GM23338 (cell line): ENCODE measurements at regions not wholly inside any gene's neighbourhood (a gene's known extent, or its start where the extent isn't known, plus 50 kb on each side); places are given as distances from the start of the nearest gene placed in this dataset.

ENCODE experiments used
- ATAC-seq: fragments of 200-7000 bp; cut with Tn5 transposase; 3 replicates; pipeline ENCODE4 v1.9.1; 2020
- DNase-seq: peaks from one replicate; pipeline ENCODE4 v3.0.0-alpha.2; 2015; ENCODE audit warnings: low spot score
- H2AFZ ChIP-seq: fragments of 200-600 bp; sonication (generic); 2 replicates; pipeline ENCODE4 v1.8.0; 2016; ENCODE audit warnings: antibody characterized with exemption, mild to moderate bottlenecking, moderate library complexity
- H3F3A ChIP-seq: fragments of 200-600 bp; sonication (generic); replicated peaks from 2 replicates; pipeline ENCODE4 v1.8.0; 2017; ENCODE audit warnings: antibody characterized with exemption, mixed run types, low read depth
- H3K27ac ChIP-seq: fragments of 200-600 bp; sonication (generic); 2 replicates; pipeline ENCODE4 v1.6.1; 2016; ENCODE audit warnings: low read depth
- H3K27me3 ChIP-seq: fragments of 200-600 bp; sonication (generic); 2 replicates; pipeline ENCODE4 v1.8.0; 2016; ENCODE audit warnings: mild to moderate bottlenecking, mixed run types, moderate library complexity; ENCODE audit not compliant: insufficient read depth
- H3K36me3 ChIP-seq: fragments of 200-600 bp; sonication (generic); 2 replicates; pipeline ENCODE4 v1.8.0; 2016; ENCODE audit warnings: mild to moderate bottlenecking; ENCODE audit not compliant: insufficient read depth
- H3K4me1 ChIP-seq: fragments of 200-600 bp; sonication (generic); 2 replicates; pipeline ENCODE4 v1.8.0; 2016; ENCODE audit warnings: mild to moderate bottlenecking, moderate library complexity; ENCODE audit not compliant: insufficient read depth
- H3K4me2 ChIP-seq: fragments of 200-600 bp; sonication (generic); 2 replicates; pipeline ENCODE4 v1.7.1; 2017; ENCODE audit warnings: mixed run types
- H3K4me3 ChIP-seq: fragments of 200-600 bp; sonication (generic); 2 replicates; pipeline ENCODE4 v1.6.1; 2016; ENCODE audit warnings: mixed run types
- H3K79me2 ChIP-seq: fragments of 200-600 bp; sonication (generic); replicated peaks from 2 replicates; pipeline ENCODE4 v1.8.0; 2017; ENCODE audit warnings: mild to moderate bottlenecking; ENCODE audit not compliant: insufficient read depth
- H3K9me2 ChIP-seq: fragments of 200-600 bp; sonication (generic); 2 replicates; pipeline ENCODE4 v1.8.0; 2017; ENCODE audit not compliant: insufficient read depth
- H4K20me1 ChIP-seq: fragments of 200-600 bp; sonication (generic); replicated peaks from 2 replicates; pipeline ENCODE4 v1.8.0; 2017; ENCODE audit warnings: mild to moderate bottlenecking; ENCODE audit not compliant: insufficient read depth
- H3K27ac Mint-ChIP-seq: 2 replicates; pipeline ENCODE4 v1.8.0; 2020; ENCODE audit warnings: inconsistent platforms, mild to moderate bottlenecking, moderate library complexity, mixed read lengths
- H3K27me3 Mint-ChIP-seq: 3 replicates; pipeline ENCODE4 v1.8.0; 2022; ENCODE audit warnings: low read depth, mild to moderate bottlenecking, moderate library complexity, mixed read lengths, inconsistent platforms; ENCODE audit not compliant: insufficient read depth, poor library complexity
- H3K36me3 Mint-ChIP-seq: 3 replicates; pipeline ENCODE4 v1.8.0; 2021; ENCODE audit warnings: low read depth, mild to moderate bottlenecking, inconsistent platforms, moderate library complexity, mixed read lengths
- H3K4me1 Mint-ChIP-seq: 3 replicates; pipeline ENCODE4 v1.8.0; 2020; ENCODE audit warnings: mild to moderate bottlenecking, inconsistent platforms, mixed read lengths
- H3K4me3 Mint-ChIP-seq: 3 replicates; pipeline ENCODE4 v1.8.0; 2021; ENCODE audit warnings: moderate library complexity, mild to moderate bottlenecking, inconsistent platforms, mixed read lengths
- H3K9me3 Mint-ChIP-seq: 3 replicates; pipeline ENCODE4 v1.8.0; 2020; ENCODE audit warnings: moderate library complexity, mild to moderate bottlenecking, inconsistent platforms, mixed read lengths
- CREB1 ChIP-seq: fragments of 250-450 bp; sonication (Bioruptor Pico); IDR thresholded peaks from 2 replicates; pipeline ENCODE4 v1.5.0; 2020; ENCODE audit warnings: low read depth, mild to moderate bottlenecking, moderate library complexity
- EZH2 ChIP-seq: fragments of 200-600 bp; sonication (generic); IDR thresholded peaks from one replicate; pipeline ENCODE4 v1.8.0; 2017; ENCODE audit warnings: antibody characterized with exemption, mild to moderate bottlenecking, low read depth; ENCODE audit not compliant: unreplicated experiment
- EZH2phosphoT487 ChIP-seq: fragments of 200-600 bp; sonication (generic); IDR thresholded peaks from one replicate; pipeline ENCODE4 v1.8.1; 2018; ENCODE audit warnings: antibody characterized with exemption; ENCODE audit not compliant: unreplicated experiment
- JUNB ChIP-seq: IDR thresholded peaks from one replicate; pipeline ENCODE4 v1.6.1; 2016; ENCODE audit warnings: antibody characterized with exemption; ENCODE audit not compliant: unreplicated experiment
- NANOG ChIP-seq: IDR thresholded peaks from 2 replicates; pipeline ENCODE4 v1.6.1; 2016; ENCODE audit warnings: antibody characterized with exemption, borderline replicate concordance
- POLR2AphosphoS5 ChIP-seq: IDR thresholded peaks from 2 replicates; pipeline ENCODE4 v1.6.1; 2016; ENCODE audit warnings: antibody characterized with exemption, low read depth
- STAT1 ChIP-seq: IDR thresholded peaks from one replicate; pipeline ENCODE4 v1.6.1; 2016; ENCODE audit warnings: antibody characterized with exemption; ENCODE audit not compliant: unreplicated experiment
- ZNF114 ChIP-seq: fragments of 250-450 bp; sonication (Bioruptor Pico); IDR thresholded peaks from 2 replicates; pipeline ENCODE4 v1.5.0; 2020; ENCODE audit warnings: mild to moderate bottlenecking, moderate library complexity
- ZNF331 ChIP-seq: fragments of 250-450 bp; sonication (Bioruptor Pico); IDR thresholded peaks from 2 replicates; pipeline ENCODE4 v1.5.0; 2020; ENCODE audit warnings: low read depth, mild to moderate bottlenecking, moderate library complexity
- ZNF462 ChIP-seq: fragments of 250-450 bp; sonication (Bioruptor Pico); IDR thresholded peaks from 2 replicates; pipeline ENCODE4 v1.5.0; 2020; ENCODE audit warnings: mild to moderate bottlenecking, moderate library complexity
- TF ChIP-seq, protein P1 (sequence below), 2 experiments: fragments of 200-600 bp in 1 of 2; sonication (generic) in 1 of 2; conservative IDR thresholded peaks; 2 replicates each; pipeline versions ENCODE4 v1.5.1 to v1.6.1; 2016 to 2017; ENCODE audit warnings: antibody characterized with exemption in 2 of 2, low read depth in 2 of 2, mild to moderate bottlenecking in 2 of 2, moderate library complexity in 1 of 2
- TF ChIP-seq, protein P2 (sequence below): IDR thresholded peaks from 2 replicates; pipeline ENCODE4 v1.6.1; 2016; ENCODE audit warnings: antibody characterized with exemption
- TF ChIP-seq, protein P3 (sequence below): IDR thresholded peaks from one replicate; pipeline ENCODE4 v1.6.1; 2018; ENCODE audit warnings: antibody characterized with exemption; ENCODE audit not compliant: unreplicated experiment

- H3K27me3 ChIP-seq: no peaks in the 10 kb centered on the region
- no peak for TF ChIP-seq CREB1 (CRISPR knock-in tag)
- no peak for TF ChIP-seq STAT1
- no peak for TF ChIP-seq ZNF114 (CRISPR knock-in tag)
- TF ChIP-seq JUNB: no peak
- no peak for TF ChIP-seq POLR2AphosphoS5
- no peak for TF ChIP-seq EZH2
- TF ChIP-seq ZNF331 (CRISPR knock-in tag): no peak
- TF ChIP-seq ZNF462 (CRISPR knock-in tag): no peak
- no peak for TF ChIP-seq NANOG
- no peak for TF ChIP-seq EZH2phosphoT487
- TF ChIP-seq, protein P1, sequence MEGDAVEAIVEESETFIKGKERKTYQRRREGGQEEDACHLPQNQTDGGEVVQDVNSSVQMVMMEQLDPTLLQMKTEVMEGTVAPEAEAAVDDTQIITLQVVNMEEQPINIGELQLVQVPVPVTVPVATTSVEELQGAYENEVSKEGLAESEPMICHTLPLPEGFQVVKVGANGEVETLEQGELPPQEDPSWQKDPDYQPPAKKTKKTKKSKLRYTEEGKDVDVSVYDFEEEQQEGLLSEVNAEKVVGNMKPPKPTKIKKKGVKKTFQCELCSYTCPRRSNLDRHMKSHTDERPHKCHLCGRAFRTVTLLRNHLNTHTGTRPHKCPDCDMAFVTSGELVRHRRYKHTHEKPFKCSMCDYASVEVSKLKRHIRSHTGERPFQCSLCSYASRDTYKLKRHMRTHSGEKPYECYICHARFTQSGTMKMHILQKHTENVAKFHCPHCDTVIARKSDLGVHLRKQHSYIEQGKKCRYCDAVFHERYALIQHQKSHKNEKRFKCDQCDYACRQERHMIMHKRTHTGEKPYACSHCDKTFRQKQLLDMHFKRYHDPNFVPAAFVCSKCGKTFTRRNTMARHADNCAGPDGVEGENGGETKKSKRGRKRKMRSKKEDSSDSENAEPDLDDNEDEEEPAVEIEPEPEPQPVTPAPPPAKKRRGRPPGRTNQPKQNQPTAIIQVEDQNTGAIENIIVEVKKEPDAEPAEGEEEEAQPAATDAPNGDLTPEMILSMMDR (conservative IDR thresholded peaks at IDR 0.05; ENCODE audit: low read depth in 2 of 2): no peak
- TF ChIP-seq, protein P2, sequence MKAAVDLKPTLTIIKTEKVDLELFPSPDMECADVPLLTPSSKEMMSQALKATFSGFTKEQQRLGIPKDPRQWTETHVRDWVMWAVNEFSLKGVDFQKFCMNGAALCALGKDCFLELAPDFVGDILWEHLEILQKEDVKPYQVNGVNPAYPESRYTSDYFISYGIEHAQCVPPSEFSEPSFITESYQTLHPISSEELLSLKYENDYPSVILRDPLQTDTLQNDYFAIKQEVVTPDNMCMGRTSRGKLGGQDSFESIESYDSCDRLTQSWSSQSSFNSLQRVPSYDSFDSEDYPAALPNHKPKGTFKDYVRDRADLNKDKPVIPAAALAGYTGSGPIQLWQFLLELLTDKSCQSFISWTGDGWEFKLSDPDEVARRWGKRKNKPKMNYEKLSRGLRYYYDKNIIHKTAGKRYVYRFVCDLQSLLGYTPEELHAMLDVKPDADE: no peak
- TF ChIP-seq, protein P3, sequence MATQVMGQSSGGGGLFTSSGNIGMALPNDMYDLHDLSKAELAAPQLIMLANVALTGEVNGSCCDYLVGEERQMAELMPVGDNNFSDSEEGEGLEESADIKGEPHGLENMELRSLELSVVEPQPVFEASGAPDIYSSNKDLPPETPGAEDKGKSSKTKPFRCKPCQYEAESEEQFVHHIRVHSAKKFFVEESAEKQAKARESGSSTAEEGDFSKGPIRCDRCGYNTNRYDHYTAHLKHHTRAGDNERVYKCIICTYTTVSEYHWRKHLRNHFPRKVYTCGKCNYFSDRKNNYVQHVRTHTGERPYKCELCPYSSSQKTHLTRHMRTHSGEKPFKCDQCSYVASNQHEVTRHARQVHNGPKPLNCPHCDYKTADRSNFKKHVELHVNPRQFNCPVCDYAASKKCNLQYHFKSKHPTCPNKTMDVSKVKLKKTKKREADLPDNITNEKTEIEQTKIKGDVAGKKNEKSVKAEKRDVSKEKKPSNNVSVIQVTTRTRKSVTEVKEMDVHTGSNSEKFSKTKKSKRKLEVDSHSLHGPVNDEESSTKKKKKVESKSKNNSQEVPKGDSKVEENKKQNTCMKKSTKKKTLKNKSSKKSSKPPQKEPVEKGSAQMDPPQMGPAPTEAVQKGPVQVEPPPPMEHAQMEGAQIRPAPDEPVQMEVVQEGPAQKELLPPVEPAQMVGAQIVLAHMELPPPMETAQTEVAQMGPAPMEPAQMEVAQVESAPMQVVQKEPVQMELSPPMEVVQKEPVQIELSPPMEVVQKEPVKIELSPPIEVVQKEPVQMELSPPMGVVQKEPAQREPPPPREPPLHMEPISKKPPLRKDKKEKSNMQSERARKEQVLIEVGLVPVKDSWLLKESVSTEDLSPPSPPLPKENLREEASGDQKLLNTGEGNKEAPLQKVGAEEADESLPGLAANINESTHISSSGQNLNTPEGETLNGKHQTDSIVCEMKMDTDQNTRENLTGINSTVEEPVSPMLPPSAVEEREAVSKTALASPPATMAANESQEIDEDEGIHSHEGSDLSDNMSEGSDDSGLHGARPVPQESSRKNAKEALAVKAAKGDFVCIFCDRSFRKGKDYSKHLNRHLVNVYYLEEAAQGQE: no peak
- H3K4me1 Mint-ChIP-seq: no peaks in the 10 kb centered on the region
- H3K4me3 ChIP-seq: no peak overlapping the region
- H3K4me1 ChIP-seq: no peaks in the 10 kb centered on the region
- no peaks in the 10 kb centered on the region for H3F3A ChIP-seq
- H3K27ac ChIP-seq: no peak overlapping the region
- no peaks in the 10 kb centered on the region for H3K27me3 Mint-ChIP-seq
- H3K9me2 ChIP-seq: no peaks in the 10 kb centered on the region
- H3K4me2 ChIP-seq: no peak overlapping the region
- DNase-seq: no peak
- peaks cover 6% of the 10 kb centered on the region; the same call in 2 of the 3 replicates for H3K36me3 Mint-ChIP-seq
- H3K79me2 ChIP-seq: no peaks in the 10 kb centered on the region
- H3K9me3 Mint-ChIP-seq: peaks cover 3% of the 10 kb centered on the region; the same call in 1 of the 3 replicates
- H3K27ac Mint-ChIP-seq: no peak overlapping the region
- no peaks in the 10 kb centered on the region for H3K36me3 ChIP-seq
- H2AFZ ChIP-seq: no peak overlapping the region
- no peak overlapping the region for H3K4me3 Mint-ChIP-seq
- no peaks in the 10 kb centered on the region for H4K20me1 ChIP-seq
- ATAC-seq: no peak
These were observed 246.4 kb downstream of the SH2D1A start for GRCh38 chrX:124592744-124593143.
